GM12865 (cell line): ENCODE measurements at regions not wholly inside any gene's neighbourhood (a gene's known extent, or its start where the extent isn't known, plus 50 kb on each side); places are given as distances from the start of the nearest gene placed in this dataset.

Experiments used
- DNase-seq: peaks from one replicate; pipeline ENCODE4 v3.0.0; 2010; ENCODE audit warnings: low read depth
- H3K4me3 ChIP-seq: 2 replicates; pipeline ENCODE4 v1.5.1; 2011; ENCODE audit warnings: mild to moderate bottlenecking, low read depth, low read length, control low read depth
- TF ChIP-seq, protein P1 (sequence below): IDR thresholded peaks from 2 replicates; pipeline ENCODE4 v1.5.1; 2011; ENCODE audit warnings: low read length, control low read depth, low read depth, inconsistent platforms; ENCODE audit not compliant: insufficient read depth; ENCODE audit errors: missing control alignments

DNA sequence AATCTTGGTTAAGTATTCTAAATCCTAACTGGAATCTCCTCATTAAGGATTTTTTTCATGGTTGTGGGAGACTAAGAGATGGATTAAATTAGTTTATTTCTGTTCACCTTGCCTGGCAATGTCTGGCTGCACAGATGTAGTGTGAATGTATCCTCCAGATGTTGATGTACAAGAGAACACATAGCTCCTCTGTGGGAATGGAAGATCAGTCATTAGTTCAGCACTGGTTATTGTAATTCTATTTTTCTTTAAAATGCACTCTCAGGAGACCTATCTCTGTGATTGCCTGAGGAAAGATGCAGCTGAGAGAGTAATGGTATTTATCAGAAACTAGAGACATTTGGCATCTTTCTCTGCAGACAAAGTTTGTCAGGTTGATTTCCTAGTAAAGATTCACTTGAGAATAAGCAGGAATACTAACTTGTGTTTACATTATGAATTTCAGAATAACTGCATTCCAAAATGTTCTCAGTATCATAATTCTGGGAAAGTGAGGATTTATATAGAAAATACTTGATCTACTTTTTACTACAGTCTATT lies 178.6 kb downstream of the GIPC2 start:
- TF ChIP-seq, protein P1, sequence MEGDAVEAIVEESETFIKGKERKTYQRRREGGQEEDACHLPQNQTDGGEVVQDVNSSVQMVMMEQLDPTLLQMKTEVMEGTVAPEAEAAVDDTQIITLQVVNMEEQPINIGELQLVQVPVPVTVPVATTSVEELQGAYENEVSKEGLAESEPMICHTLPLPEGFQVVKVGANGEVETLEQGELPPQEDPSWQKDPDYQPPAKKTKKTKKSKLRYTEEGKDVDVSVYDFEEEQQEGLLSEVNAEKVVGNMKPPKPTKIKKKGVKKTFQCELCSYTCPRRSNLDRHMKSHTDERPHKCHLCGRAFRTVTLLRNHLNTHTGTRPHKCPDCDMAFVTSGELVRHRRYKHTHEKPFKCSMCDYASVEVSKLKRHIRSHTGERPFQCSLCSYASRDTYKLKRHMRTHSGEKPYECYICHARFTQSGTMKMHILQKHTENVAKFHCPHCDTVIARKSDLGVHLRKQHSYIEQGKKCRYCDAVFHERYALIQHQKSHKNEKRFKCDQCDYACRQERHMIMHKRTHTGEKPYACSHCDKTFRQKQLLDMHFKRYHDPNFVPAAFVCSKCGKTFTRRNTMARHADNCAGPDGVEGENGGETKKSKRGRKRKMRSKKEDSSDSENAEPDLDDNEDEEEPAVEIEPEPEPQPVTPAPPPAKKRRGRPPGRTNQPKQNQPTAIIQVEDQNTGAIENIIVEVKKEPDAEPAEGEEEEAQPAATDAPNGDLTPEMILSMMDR, result no peak
- DNase-seq, result no peak

DNA sequence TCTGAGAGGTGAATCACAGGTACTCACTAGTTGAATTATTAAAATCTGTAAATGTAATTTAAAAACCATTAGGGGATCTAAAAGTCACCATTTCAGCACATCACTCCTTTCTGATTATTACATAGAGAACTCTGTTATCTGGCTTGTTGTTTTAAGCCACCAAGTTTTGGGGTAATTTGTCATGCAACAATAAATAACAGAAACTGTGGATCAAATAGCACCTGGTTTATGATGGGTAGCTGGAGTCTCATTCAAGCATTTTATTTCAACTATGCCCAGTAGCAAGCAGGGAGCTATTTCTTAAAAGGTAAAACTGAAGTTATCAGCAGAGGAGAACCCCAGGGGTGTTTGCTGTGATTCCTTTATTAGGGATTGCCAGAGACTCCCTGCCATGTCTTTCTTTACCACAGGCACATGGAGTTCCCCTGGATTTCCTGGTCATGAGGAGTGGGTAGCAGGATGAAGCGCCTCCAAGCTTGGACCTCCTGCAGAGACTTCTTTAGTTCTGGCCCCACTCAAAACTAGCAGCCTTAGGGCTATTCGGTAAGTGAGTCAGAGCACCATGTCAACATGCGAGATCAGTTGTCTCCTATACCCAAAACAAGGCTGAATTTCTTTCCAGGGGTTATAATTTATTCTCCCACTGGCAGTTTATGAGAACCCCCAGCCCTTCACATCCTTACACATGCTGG lies 179.2 kb downstream of the GIPC2 start:
- H3K4me3 ChIP-seq, result no peak overlapping the region
- TF ChIP-seq, protein P1, result no peak
- DNase-seq, result no peak

More for the DNA sequence above, 178.6 kb downstream of the GIPC2 start:
- H3K4me3 ChIP-seq, result no peak overlapping the region

DNA sequence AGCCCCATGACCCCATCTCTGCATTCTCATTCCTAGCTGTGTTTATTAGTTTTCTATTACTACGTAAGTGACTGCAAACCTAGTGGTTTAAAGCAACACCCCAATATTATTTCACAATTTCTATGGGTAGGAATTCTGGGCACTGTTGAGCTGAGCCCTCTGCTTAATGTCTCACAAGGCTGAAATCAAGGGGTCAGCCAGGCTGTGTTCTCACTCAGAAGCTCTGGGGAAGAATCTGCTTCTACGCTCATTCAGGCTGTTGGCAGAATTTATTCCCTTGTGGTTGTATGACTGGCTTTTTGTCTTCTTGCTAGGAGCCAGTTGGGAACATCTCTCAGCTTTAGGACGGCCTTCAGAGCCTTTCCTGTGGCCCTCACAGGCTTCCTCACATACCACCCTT lies 181.0 kb downstream of the GIPC2 start:
- H3K4me3 ChIP-seq, result no peak overlapping the region
- TF ChIP-seq, protein P1, result no peak
- DNase-seq, result no peak

GRCh38 chr1:78227705-78228635 lies 182.2 kb downstream of the GIPC2 start:
- TF ChIP-seq, protein P1, result no peak
- DNase-seq, result no peak
- H3K4me3 ChIP-seq, result no peak overlapping the region

DNA sequence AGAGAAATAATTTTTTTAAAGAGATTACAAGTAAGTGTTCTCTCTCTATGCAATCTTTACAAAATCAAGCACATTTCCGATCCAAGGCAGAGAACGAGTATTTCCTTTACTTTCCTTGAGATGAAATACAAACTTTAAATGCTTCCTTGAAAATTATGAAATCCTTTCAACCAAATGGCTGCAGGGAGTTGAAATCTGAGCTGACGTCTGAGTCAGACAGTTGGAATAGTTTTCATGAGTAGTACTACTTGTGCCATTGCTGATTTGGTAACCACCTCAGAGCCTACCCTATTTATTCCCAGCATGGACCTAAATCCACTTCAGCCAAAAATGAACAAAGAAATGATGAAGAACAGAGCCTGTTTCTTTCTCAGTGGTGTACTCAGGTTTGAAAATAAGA lies 183.6 kb downstream of the GIPC2 start:
- DNase-seq, result no peak
- TF ChIP-seq, protein P1, result no peak
- H3K4me3 ChIP-seq, result no peak overlapping the region

- TF ChIP-seq, protein P1, result no peak
- no peak for DNase-seq
- H3K4me3 ChIP-seq, result no peak overlapping the region
These were observed 185.7 kb downstream of the GIPC2 start for GRCh38 chr1:78231477-78231876.
